MCF 10A (cell line): ENCODE measurements at regions not wholly inside any gene's neighbourhood (a gene's known extent, or its start where the extent isn't known, plus 50 kb on each side); places are given as distances from the start of the nearest gene placed in this dataset.

Experiments
- BruUV-seq: library from RNA; stranded (reverse); fragments of 400-500 nt; replicated peaks from 2 replicates; lab custom pipeline; 2021; lab: Mats Ljungman, UMichigan
- CTCF ChIA-PET: fragments of 300-600 bp; sonication (Branson Sonifier 250); formaldehyde crosslinking; extraction: SDS; loops from one replicate; lab custom pipeline; 2021; ENCODE audit warnings: antibody characterized with exemption, inconsistent platforms; lab: Yijun Ruan, JAX
- POLR2A ChIA-PET: fragments of 300-600, 350-650 bp; sonication (Branson Sonifier 250); formaldehyde crosslinking; extraction: SDS; loops from one replicate; lab custom pipeline; 2020; ENCODE audit warnings: antibody characterized with exemption, inconsistent platforms; lab: Yijun Ruan, JAX
- DNase-seq: peaks from one replicate; pipeline ENCODE4 v3.0.0-alpha.2; 2018; ENCODE audit not compliant: unreplicated experiment
- H3K27ac Mint-ChIP-seq: one replicate; pipeline ENCODE4 v1.8.0; 2022; ENCODE audit warnings: mild to moderate bottlenecking, low read depth, mixed read lengths; ENCODE audit not compliant: unreplicated experiment
- H3K27me3 Mint-ChIP-seq: one replicate; pipeline ENCODE4 v1.8.0; 2022; ENCODE audit warnings: mixed read lengths; ENCODE audit not compliant: insufficient read depth, unreplicated experiment
- H3K36me3 Mint-ChIP-seq: one replicate; pipeline ENCODE4 v1.8.0; 2022; ENCODE audit warnings: mild to moderate bottlenecking, moderate library complexity, mixed read lengths; ENCODE audit not compliant: insufficient read depth, unreplicated experiment
- H3K4me1 Mint-ChIP-seq: one replicate; pipeline ENCODE4 v1.8.0; 2022; ENCODE audit warnings: mixed read lengths; ENCODE audit not compliant: insufficient read depth, unreplicated experiment
- H3K4me3 Mint-ChIP-seq: one replicate; pipeline ENCODE4 v1.8.0; 2022; ENCODE audit warnings: mild to moderate bottlenecking, moderate library complexity, mixed read lengths; ENCODE audit not compliant: unreplicated experiment
- H3K9me3 Mint-ChIP-seq: one replicate; pipeline ENCODE4 v1.8.0; 2022; ENCODE audit warnings: mixed read lengths; ENCODE audit not compliant: unreplicated experiment
- intact Hi-C: fragments of 100-400 bp; cut with micrococcal nuclease; formaldehyde crosslinking; loops from 2 replicates; pipeline ENCODE4 v1.14.1; 2022
- TF ChIP-seq, protein P1 (sequence below): fragments of 200-600 bp; IDR thresholded peaks from one replicate; pipeline ENCODE4 v1.8.0; 2022; ENCODE audit warnings: antibody characterized with exemption, mild to moderate bottlenecking; ENCODE audit not compliant: unreplicated experiment

DNA sequence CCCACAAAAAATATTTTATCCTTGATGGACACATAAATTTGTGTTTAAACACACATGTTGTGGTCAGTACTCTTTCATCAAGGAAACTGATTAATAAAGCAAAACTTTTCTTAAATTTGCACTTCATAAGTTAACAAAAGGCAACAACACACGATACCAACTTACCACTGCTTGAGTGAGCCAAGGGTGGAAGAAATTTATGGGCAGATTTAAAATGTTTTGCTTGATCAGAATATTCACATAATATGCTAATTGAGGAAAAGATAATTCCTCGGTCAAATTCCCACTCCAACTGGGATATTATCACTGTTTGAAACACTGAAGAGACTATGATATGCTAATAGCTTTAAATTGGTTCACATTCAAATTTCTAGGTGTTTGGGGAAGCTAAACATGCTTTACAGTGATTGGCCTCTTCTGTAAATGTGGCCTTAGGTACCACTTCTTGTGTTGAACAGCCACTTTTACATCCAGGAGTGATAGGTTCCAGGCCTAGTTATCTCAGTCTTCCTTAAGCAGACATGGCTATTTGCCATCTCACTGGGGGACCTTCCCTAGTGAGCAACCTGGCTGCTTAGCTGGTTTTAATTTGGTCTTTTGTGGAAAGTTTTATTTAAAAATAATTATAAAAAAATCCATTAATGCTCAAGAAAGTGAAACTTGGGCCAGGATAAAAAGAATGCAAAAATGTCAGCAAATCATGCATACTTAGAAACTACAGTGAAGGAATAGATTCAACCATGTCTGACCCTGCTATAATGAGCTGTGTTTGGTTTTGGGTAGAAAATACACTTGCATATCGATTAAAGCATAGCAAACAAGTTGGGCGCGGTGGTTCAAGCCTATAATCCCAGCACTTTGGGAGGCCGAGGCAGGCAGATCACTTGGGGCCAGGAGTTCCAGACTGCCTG, 221.2 kb upstream of the MAP3K7 start:
- BruUV-seq = no TSS peak
- no peak overlapping the region for H3K4me3 Mint-ChIP-seq
- H3K4me1 Mint-ChIP-seq = no peaks in the 10 kb centered on the region
- intact Hi-C loops = no loop called here
- no peak overlapping the region for H3K27ac Mint-ChIP-seq
- no peak for DNase-seq
- no peaks in the 10 kb centered on the region for H3K9me3 Mint-ChIP-seq
- H3K36me3 Mint-ChIP-seq = no peaks in the 10 kb centered on the region
- H3K27me3 Mint-ChIP-seq = peaks cover 29% of the 10 kb centered on the region
- TF ChIP-seq, protein P1, sequence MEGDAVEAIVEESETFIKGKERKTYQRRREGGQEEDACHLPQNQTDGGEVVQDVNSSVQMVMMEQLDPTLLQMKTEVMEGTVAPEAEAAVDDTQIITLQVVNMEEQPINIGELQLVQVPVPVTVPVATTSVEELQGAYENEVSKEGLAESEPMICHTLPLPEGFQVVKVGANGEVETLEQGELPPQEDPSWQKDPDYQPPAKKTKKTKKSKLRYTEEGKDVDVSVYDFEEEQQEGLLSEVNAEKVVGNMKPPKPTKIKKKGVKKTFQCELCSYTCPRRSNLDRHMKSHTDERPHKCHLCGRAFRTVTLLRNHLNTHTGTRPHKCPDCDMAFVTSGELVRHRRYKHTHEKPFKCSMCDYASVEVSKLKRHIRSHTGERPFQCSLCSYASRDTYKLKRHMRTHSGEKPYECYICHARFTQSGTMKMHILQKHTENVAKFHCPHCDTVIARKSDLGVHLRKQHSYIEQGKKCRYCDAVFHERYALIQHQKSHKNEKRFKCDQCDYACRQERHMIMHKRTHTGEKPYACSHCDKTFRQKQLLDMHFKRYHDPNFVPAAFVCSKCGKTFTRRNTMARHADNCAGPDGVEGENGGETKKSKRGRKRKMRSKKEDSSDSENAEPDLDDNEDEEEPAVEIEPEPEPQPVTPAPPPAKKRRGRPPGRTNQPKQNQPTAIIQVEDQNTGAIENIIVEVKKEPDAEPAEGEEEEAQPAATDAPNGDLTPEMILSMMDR = no peak
- CTCF ChIA-PET = no interaction called here
- POLR2A ChIA-PET = no interaction called here

DNA sequence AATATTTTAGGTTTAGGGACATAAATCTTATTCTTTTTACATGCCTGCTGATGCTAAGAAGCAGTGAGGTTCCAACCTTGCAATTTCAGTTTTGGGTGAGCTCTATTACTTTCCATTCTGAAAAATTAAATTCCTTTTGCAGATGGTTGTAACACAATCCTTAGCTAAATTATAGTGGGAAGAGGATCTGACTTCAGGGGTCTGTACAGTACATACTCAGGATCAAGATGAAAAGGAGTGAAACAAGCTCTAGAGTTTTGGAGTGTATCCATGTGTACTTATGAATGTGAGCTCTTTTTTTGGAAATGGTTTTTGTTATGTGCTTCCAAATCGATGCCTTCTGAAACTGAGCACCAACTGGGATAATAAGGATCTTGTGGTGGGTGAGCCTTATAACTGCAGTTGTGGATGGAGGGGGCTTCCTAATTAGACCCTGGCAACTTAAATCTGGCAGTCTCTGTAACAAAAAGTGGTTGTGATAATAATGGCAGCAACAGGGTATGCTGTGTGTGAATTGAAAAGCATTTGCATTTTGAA, 218.8 kb upstream of the MAP3K7 start:
- BruUV-seq = no TSS peak

DNA sequence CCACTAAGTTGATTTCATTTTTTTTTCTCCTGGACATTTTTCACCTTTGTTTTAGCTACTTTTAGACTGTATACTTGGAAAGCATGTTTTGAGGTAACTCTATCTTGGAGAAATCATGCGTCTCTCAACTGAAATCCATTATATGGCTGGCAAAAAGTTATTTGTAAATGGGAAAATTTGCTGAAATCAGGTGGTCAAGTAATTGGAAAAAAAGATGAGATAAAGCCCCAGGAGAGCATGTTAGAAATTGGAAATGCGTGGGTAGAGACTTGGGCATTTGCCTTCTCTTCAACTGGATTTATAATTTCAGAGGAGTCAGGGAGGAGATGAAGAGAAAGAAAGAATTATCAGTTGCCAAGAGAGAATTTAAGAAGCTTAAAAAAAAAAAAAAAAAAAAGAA, 217.1 kb upstream of the MAP3K7 start:
- H3K4me3 Mint-ChIP-seq = no peak overlapping the region
- no peak for DNase-seq
- BruUV-seq = no TSS peak
- peaks cover 49% of the 10 kb centered on the region for H3K27me3 Mint-ChIP-seq
- no peaks in the 10 kb centered on the region for H3K36me3 Mint-ChIP-seq
- intact Hi-C loops = no loop called here
- no peaks in the 10 kb centered on the region for H3K4me1 Mint-ChIP-seq
- TF ChIP-seq, protein P1 = no peak
- no peak overlapping the region for H3K27ac Mint-ChIP-seq
- no peaks in the 10 kb centered on the region for H3K9me3 Mint-ChIP-seq
- CTCF ChIA-PET = no interaction called here
- POLR2A ChIA-PET = no interaction called here

More for the DNA sequence above, 218.8 kb upstream of the MAP3K7 start:
- ChIA-PET POLR2A (no interaction called here), CTCF (interaction anchor here (0.8 to 1.0 kb wide), 2 partner anchors 11 to 24 kb away, joined by 3 read pairs; no protein-coding TSS in a partner anchor)
- H3K36me3 Mint-ChIP-seq = no peaks in the 10 kb centered on the region
- TF ChIP-seq, protein P1 = no peak
- no peaks in the 10 kb centered on the region for H3K9me3 Mint-ChIP-seq
- DNase-seq = no peak
- H3K27me3 Mint-ChIP-seq = peaks cover 49% of the 10 kb centered on the region
- intact Hi-C loops = no loop called here
- no peak overlapping the region for H3K4me3 Mint-ChIP-seq
- no peak overlapping the region for H3K27ac Mint-ChIP-seq
- H3K4me1 Mint-ChIP-seq = no peaks in the 10 kb centered on the region

DNA sequence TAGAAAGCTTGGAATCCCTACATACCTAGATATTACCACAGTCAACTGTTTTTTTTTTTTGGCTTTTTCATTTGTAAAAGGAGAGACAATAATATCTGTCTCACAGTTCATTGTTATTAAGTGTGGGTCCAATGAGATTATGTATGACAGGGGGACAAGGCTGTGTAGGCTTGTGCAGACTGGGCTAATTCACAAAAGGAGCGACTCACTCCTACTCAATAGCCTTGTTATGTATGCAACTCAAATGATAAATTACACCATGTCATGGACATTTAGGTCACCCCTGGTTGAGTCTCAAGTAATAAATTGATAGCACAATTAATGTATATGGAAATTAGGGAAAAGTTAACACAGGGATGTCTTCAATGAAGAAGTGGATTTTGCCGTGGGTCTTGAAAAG, 208.2 kb upstream of the MAP3K7 start:
- no peaks in the 10 kb centered on the region for H3K9me3 Mint-ChIP-seq
- TF ChIP-seq, protein P1 = no peak
- ChIA-PET POLR2A (interaction anchor here (0.7 kb wide), 1 partner anchor 141 kb away, joined by 3 read pairs; no protein-coding TSS in a partner anchor), CTCF (interaction anchor here (0.7 kb wide), 1 partner anchor 286 kb away, joined by 5 read pairs; no protein-coding TSS in a partner anchor)
- no peak for DNase-seq
- no peak overlapping the region for H3K27ac Mint-ChIP-seq
- intact Hi-C loops = no loop called here
- no peaks in the 10 kb centered on the region for H3K4me1 Mint-ChIP-seq
- no TSS peak for BruUV-seq
- H3K4me3 Mint-ChIP-seq = no peak overlapping the region
- H3K36me3 Mint-ChIP-seq = no peaks in the 10 kb centered on the region
- H3K27me3 Mint-ChIP-seq = no peaks in the 10 kb centered on the region
